Adrenal gland (tissue), 9 donors: ENCODE measurements at regions not wholly inside any gene's neighbourhood (a gene's known extent, or its start where the extent isn't known, plus 50 kb on each side); places are given as distances from the start of the nearest gene placed in this dataset.
A peak's percentile ranks its signal among the peaks of the same experiment; 100 is the strongest.

Experiments
- DNase-seq, 7 donors: peaks; one replicate each; pipeline ENCODE4 v3.0.0-alpha.2; 2019 to 2020
- H3K27ac ChIP-seq, 5 donors: fragments of 200-600 bp; sonication (generic) in 4 of 5; 1 replicate in 3 of 5; 2 replicates in 2 of 5; pipeline versions ENCODE4 v1.5.1 to v1.8.0; 2016 to 2020; ENCODE audit warnings: mild to moderate bottlenecking in 1 of 5
- H3K27me3 ChIP-seq: fragments of 200-600 bp; 2 replicates; pipeline ENCODE4 v1.8.0; 2021
- H3K36me3 ChIP-seq, 2 donors: fragments of 200-600 bp; replicated peaks in 1 of 2; 1 replicate in 1 of 2; 2 replicates in 1 of 2; pipeline versions ENCODE4 v1.5.1 to v1.8.0; 2018 to 2022
- H3K4me1 ChIP-seq, 2 donors: fragments of 200-600 bp; replicated peaks in 1 of 2; 1 replicate in 1 of 2; 2 replicates in 1 of 2; pipeline versions ENCODE4 v1.5.1 to v1.8.0; 2018 to 2021
- H3K4me3 ChIP-seq, 4 donors: fragments of 200-600 bp; sonication (generic) in 3 of 4; one replicate each; pipeline ENCODE4 v1.5.1; 2016 to 2018
- H3K9me3 ChIP-seq, 3 donors: fragments of 200-600 bp; sonication (generic) in 1 of 3; replicated peaks in 1 of 3; 1 replicate in 2 of 3; 2 replicates in 1 of 3; pipeline versions ENCODE4 v1.5.1 to v1.8.0; 2016 to 2021
- POLR2A ChIP-seq, 2 donors: fragments of 450-650 bp; IDR thresholded peaks; one replicate each; pipeline ENCODE4 v1.6.1; 2017; ENCODE audit warnings: antibody characterized with exemption in 2 of 2, mild to moderate bottlenecking in 2 of 2, moderate library complexity in 1 of 2
- WGBS, 4 donors: extraction: QIAGEN DNeasy Blood & Tissue Kit in 2 of 4; methylation state at CpG; one replicate each; pipeline versions ENCODE4 v1.1.5 to v1.1.7; 2013 to 2017; 5-methylcytosine and 5-hydroxymethylcytosine counted together
- intact Hi-C, 2 donors: fragments of 100-400 bp; cut with DNase I; formaldehyde crosslinking; loops; one replicate each; pipeline versions ENCODE4 v1.14.1 to v1.15.0; 2022 to 2023
- TF ChIP-seq, protein P1 (sequence below), 6 experiments: fragments of 450-650 bp in 4 of 6; fragments of 200-600 bp in 2 of 6; sonication (generic) in 1 of 6; IDR thresholded peaks; 1 replicate in 5 of 6; 2 replicates in 1 of 6; pipeline versions ENCODE4 v1.5.1 to v1.8.0; 2016 to 2021; ENCODE audit warnings: antibody characterized with exemption in 6 of 6, mild to moderate bottlenecking in 2 of 6, moderate library complexity in 1 of 6
- donor health status: healthy with polysubstance abuse.
- donor health status: Bipolar disorder and iron deficiency.
- donor health status: DM: yes; HTN: yes; CAD: no.
- donor health status: DM: no; HTN: no; CAD: no.
- donor health status: DM: no; HTN: no; CAD: no.

DNA sequence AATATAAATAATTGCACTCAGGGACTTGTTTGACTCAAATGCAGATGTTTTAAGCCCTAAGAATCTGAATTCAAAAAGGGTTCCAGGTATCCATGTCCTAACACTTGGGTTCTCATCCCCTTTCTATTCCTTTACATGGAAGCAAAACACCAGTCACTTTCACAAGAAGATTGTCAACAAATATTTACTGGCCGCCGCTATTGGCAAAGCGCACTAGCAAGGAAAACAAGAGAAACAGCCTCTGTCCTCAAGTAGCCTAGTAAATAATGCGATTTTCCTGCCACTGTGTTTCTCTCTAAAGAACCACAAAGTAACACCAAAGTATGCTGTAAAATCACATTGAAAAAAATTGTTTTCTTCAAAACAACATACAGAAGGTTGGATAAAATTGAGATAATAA lies 66.7 kb upstream of the EZH2 start:
- Histone ChIP-seq H3K4me3 (no peak overlapping the region), H3K36me3 (no peaks in the 10 kb centered on the region), H3K9me3 (no peaks in the 10 kb centered on the region), H3K27me3 (no peaks in the 10 kb centered on the region), H3K27ac (no peak overlapping the region), H3K4me1 (no peaks in the 10 kb centered on the region)
- WGBS, 4 donors: 89 to 98% (median 94%) methylated on average over 4 of the region's 4 CpGs
- intact Hi-C loops: loop anchor here in 1 of 2 donors (10.0 kb wide), 1 partner anchor 256 kb away; the partner anchor contains the start of gene CUL1
- TF ChIP-seq, protein P1, sequence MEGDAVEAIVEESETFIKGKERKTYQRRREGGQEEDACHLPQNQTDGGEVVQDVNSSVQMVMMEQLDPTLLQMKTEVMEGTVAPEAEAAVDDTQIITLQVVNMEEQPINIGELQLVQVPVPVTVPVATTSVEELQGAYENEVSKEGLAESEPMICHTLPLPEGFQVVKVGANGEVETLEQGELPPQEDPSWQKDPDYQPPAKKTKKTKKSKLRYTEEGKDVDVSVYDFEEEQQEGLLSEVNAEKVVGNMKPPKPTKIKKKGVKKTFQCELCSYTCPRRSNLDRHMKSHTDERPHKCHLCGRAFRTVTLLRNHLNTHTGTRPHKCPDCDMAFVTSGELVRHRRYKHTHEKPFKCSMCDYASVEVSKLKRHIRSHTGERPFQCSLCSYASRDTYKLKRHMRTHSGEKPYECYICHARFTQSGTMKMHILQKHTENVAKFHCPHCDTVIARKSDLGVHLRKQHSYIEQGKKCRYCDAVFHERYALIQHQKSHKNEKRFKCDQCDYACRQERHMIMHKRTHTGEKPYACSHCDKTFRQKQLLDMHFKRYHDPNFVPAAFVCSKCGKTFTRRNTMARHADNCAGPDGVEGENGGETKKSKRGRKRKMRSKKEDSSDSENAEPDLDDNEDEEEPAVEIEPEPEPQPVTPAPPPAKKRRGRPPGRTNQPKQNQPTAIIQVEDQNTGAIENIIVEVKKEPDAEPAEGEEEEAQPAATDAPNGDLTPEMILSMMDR (IDR thresholded peaks at IDR 0.05): no peak
- TF ChIP-seq POLR2A (IDR thresholded peaks at IDR 0.05): no peak
- no peak for DNase-seq

DNA sequence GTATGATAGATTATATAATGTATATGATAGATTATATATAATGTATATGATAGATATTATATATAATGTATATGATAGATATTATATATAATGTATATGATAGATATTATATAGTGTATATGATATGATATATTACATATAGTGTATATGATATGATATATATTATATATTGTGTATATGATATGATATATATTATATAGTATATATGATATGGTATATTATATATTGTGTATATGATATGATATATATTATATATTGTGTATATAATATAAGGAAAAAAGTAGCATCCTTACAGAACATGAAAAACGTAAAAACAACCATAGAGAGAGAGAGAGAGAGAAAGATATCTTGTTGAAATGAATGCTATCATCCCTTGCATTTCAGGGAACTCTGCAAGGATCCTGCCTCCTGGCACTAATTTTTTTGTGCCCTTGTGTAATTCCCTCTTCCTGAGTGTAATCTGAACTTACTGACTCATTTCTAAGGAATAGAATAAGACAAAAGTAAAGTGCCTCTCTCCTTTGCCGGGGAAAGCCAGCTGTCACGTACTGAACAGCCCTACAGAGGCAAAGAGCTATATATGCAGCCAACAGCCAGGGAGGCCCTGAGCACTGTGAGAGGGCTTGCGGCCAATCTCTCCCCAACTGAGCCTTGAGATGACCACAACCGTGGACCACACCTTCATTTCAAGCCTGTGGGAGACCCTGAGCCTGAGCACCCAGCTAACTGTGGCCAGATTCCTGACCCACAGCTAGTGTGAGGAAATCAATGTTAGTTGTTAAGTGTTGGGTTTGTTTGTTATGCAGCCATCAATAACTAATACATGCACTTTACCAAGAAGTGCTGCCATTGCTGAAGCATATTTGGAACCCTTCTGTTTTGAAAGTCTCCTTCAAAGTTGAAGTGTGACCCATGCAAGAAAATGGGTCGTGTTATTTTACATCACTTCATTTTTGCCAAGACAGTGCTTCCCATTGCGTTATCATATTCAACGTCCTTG lies 61.1 kb upstream of the EZH2 start:
- H3K4me1 ChIP-seq: peaks cover 2 to 12% of the 10 kb centered on the region in 2 donors
- H3K27ac ChIP-seq: no peak overlapping the region
- peak in 4 of 7 donors; percentile 18 to 65 (median 48) for DNase-seq
- H3K9me3 ChIP-seq: no peaks in the 10 kb centered on the region
- TF ChIP-seq, protein P1 (IDR thresholded peaks at IDR 0.05): no peak
- no peak for TF ChIP-seq POLR2A (IDR thresholded peaks at IDR 0.05)
- intact Hi-C loops: loop anchor here in 1 of 2 donors (5.0 kb wide), 1 partner anchor 63 kb away; the partner anchor contains the start of gene EZH2
- 38 to 53% (median 46%) methylated on average over 6 to 8 of the region's 8 CpGs for WGBS, 4 donors
- H3K36me3 ChIP-seq: no peaks in the 10 kb centered on the region
- H3K27me3 ChIP-seq: no peaks in the 10 kb centered on the region
- H3K4me3 ChIP-seq: no peak overlapping the region

DNA sequence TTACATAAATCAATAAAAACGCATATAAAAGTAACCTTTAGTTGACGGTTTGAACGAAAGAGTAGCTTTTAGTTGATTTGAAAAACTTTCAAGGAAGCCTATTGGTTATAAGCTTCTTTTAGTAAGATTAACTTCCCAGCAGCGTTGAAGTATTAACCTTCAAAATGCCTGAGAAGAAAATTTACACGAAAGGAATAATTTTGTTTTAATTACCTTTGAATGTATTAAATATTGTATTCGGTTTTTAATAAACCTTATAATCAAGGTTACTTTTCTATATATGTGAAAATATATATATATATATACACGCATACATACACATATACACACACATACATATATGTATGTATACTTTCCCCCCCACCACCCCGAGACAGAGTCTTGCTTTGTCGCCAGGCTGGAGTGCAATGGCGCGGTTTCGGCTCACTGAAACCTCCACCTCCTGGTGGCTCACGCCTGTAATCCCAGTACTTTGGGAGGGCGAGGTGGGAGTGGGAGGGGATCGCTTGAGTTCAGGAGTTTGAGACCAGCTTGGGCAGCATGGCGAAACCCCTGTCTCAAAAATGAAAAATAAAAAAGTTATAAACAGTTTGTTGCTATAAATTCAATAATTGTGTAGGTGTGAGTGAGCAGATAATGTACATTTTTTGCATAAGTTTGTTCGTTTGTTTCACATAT lies 57.6 kb upstream of the EZH2 start:
- Histone ChIP-seq H3K9me3 (no peaks in the 10 kb centered on the region), H3K27ac (peak overlapping the region in 4 of 5 donors; percentile 39 to 93 (median 88)), H3K4me3 (peak overlapping the region in 2 of 4 donors; percentile 86 to 88), H3K4me1 (peaks cover 6 to 19% of the 10 kb centered on the region in 2 donors), H3K36me3 (no peaks in the 10 kb centered on the region), H3K27me3 (no peaks in the 10 kb centered on the region)
- DNase-seq: peak in 6 of 7 donors; percentile 59 to 75 (median 61)
- TF ChIP-seq, protein P1 (IDR thresholded peaks at IDR 0.05): peak in 5 of 6 experiments; percentile 20 to 53 (median 40)
- no peak for TF ChIP-seq POLR2A (IDR thresholded peaks at IDR 0.05)
- 10 to 18% (median 14%) methylated on average over 17 of the region's 17 CpGs for WGBS, 4 donors
- intact Hi-C loops: loop anchor here in 1 of 2 donors (5.0 kb wide), 1 partner anchor 59 kb away; the partner anchor contains the start of gene EZH2
